Keratinocyte (primary cell): ENCODE measurements at regions not wholly inside any gene's neighbourhood (a gene's known extent, or its start where the extent isn't known, plus 50 kb on each side); places are given as distances from the start of the nearest gene placed in this dataset.

Experiments
- DNase-seq: peaks from one replicate; pipeline ENCODE4 v3.0.0-alpha.2; 2011; ENCODE audit warnings: low read depth, missing footprints, low spot score
- FAIRE-seq: peaks from 2 replicates; lab custom pipeline; 2011; peaks lifted over from hg19 to GRCh38; lab: Jason Lieb, UNC
- H2AFZ ChIP-seq: 2 replicates; pipeline ENCODE4 v1.6.0; 2012; ENCODE audit warnings: low read length, control low read depth, inconsistent platforms; ENCODE audit not compliant: control insufficient read depth
- H3K27ac ChIP-seq: 2 replicates; pipeline ENCODE4 v1.5.1; 2011; ENCODE audit warnings: low read length; ENCODE audit not compliant: control insufficient read depth, insufficient read depth
- H3K27me3 ChIP-seq: 3 replicates; pipeline ENCODE4 v1.6.0; 2011; ENCODE audit warnings: low read length; ENCODE audit not compliant: control insufficient read depth, insufficient read depth; ENCODE audit errors: extremely low read depth
- H3K36me3 ChIP-seq, 2 experiments: 2 replicates in 1 of 2; 3 replicates in 1 of 2; pipeline ENCODE4 v1.5.1; 2011; ENCODE audit warnings: low read length in 2 of 2, mild to moderate bottlenecking in 1 of 2; ENCODE audit not compliant: control insufficient read depth in 2 of 2, insufficient read depth in 2 of 2; ENCODE audit errors: extremely low read depth in 1 of 2
- H3K4me1 ChIP-seq: 3 replicates; pipeline ENCODE4 v1.5.1; 2011; ENCODE audit warnings: low read length; ENCODE audit not compliant: control insufficient read depth, insufficient read depth; ENCODE audit errors: extremely low read depth
- H3K4me2 ChIP-seq: 3 replicates; pipeline ENCODE4 v1.6.0; 2011; ENCODE audit warnings: low read depth, low read length; ENCODE audit not compliant: control insufficient read depth, insufficient read depth; ENCODE audit errors: extremely low read depth
- H3K4me3 ChIP-seq, 3 experiments: fragments of 200-600 bp in 1 of 3; sonication (generic) in 1 of 3; 2 replicates in 2 of 3; 3 replicates in 1 of 3; pipeline ENCODE4 v1.5.1; 2011 to 2016; ENCODE audit warnings: low read length in 3 of 3, mild to moderate bottlenecking in 3 of 3, control low read depth in 2 of 3, inconsistent platforms in 1 of 3, low read depth in 1 of 3, mixed read lengths in 1 of 3, mixed run types in 1 of 3, moderate library complexity in 1 of 3; ENCODE audit not compliant: control insufficient read depth in 2 of 3, insufficient read depth in 2 of 3; ENCODE audit errors: extremely low read depth in 1 of 3
- H3K79me2 ChIP-seq: 2 replicates; pipeline ENCODE4 v1.6.0; 2012; ENCODE audit warnings: low read length; ENCODE audit not compliant: control insufficient read depth, insufficient read depth
- H3K9ac ChIP-seq: 3 replicates; pipeline ENCODE4 v1.6.0; 2011; ENCODE audit warnings: low read length; ENCODE audit not compliant: control insufficient read depth, insufficient read depth; ENCODE audit errors: extremely low read depth
- H3K9me1 ChIP-seq: 3 replicates; pipeline ENCODE4 v1.6.0; 2011; ENCODE audit warnings: low read length; ENCODE audit not compliant: control insufficient read depth, insufficient read depth; ENCODE audit errors: extremely low read depth
- H3K9me3 ChIP-seq: 2 replicates; pipeline ENCODE4 v1.5.1; 2012; ENCODE audit warnings: low read depth, low read length; ENCODE audit not compliant: control insufficient read depth
- H4K20me1 ChIP-seq: 3 replicates; pipeline ENCODE4 v1.6.0; 2011; ENCODE audit warnings: low read length; ENCODE audit not compliant: control insufficient read depth, insufficient read depth; ENCODE audit errors: extremely low read depth
- EZH2 ChIP-seq: IDR thresholded peaks from one replicate; pipeline ENCODE4 v1.6.1; 2012; ENCODE audit warnings: inconsistent platforms, mild to moderate bottlenecking, low read length, moderate library complexity
- dilution Hi-C: fragments of 300-500 bp; cut with MboI; formaldehyde crosslinking; loops from one replicate; pipeline ENCODE4 v1.7.0; 2020; ENCODE audit warnings: low sequenced_read_pairs; ENCODE audit not compliant: extremely low pct_ligation_motif_present
- TF ChIP-seq, protein P1 (sequence below), 3 experiments: IDR thresholded peaks in 1 of 3; conservative IDR thresholded peaks in 1 of 3; optimal IDR thresholded peaks in 1 of 3; 2 replicates in 2 of 3; 3 replicates in 1 of 3; pipeline versions ENCODE3 to v1.5.1; 2011; ENCODE audit warnings: low read length in 3 of 3, mild to moderate bottlenecking in 3 of 3, moderate library complexity in 2 of 3, control low read depth in 1 of 3, inconsistent platforms in 1 of 3; ENCODE audit not compliant: insufficient read depth in 2 of 3; ENCODE audit errors: extremely low read depth in 1 of 3

DNA sequence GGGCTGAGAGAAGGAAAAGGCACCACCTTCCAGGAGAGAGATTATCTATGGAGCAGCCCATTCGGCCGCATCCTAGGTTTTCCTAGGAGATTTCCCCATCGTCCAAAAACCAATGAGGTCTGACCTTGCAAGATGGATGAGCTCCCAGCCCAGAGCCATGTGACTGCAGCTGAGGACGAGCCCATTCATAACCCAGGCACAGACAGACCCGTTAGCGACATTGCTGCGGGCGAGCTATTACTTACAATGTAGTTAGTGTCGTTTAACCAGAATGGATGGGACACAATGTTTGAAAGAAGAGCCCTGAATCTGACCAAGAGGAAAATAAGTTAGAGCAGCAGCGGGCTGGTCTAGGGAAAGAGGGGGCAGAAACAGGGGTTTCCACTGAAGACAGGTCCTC is 395.9 kb upstream of the CADM1 start:
- TF ChIP-seq, protein P1, sequence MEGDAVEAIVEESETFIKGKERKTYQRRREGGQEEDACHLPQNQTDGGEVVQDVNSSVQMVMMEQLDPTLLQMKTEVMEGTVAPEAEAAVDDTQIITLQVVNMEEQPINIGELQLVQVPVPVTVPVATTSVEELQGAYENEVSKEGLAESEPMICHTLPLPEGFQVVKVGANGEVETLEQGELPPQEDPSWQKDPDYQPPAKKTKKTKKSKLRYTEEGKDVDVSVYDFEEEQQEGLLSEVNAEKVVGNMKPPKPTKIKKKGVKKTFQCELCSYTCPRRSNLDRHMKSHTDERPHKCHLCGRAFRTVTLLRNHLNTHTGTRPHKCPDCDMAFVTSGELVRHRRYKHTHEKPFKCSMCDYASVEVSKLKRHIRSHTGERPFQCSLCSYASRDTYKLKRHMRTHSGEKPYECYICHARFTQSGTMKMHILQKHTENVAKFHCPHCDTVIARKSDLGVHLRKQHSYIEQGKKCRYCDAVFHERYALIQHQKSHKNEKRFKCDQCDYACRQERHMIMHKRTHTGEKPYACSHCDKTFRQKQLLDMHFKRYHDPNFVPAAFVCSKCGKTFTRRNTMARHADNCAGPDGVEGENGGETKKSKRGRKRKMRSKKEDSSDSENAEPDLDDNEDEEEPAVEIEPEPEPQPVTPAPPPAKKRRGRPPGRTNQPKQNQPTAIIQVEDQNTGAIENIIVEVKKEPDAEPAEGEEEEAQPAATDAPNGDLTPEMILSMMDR (optimal IDR thresholded peaks at IDR 0.05 in 1 of 3, IDR thresholded peaks at IDR 0.05 in 1 of 3, conservative IDR thresholded peaks at IDR 0.05 in 1 of 3; ENCODE audit: extremely low read depth in 1 of 3, insufficient read depth in 2 of 3, low read length in 3 of 3) = no peak
- no peak for TF ChIP-seq EZH2
- dilution Hi-C loops = no loop called here
- no peaks in the 10 kb centered on the region for H3K79me2 ChIP-seq
- no peaks in the 10 kb centered on the region for H3K27me3 ChIP-seq
- no peaks in the 10 kb centered on the region for H3K36me3 ChIP-seq
- no peaks in the 10 kb centered on the region for H4K20me1 ChIP-seq
- no peak overlapping the region for H3K9ac ChIP-seq
- no peak for DNase-seq
- FAIRE-seq = no peak
- no peak overlapping the region for H3K4me2 ChIP-seq
- no peak overlapping the region for H3K4me3 ChIP-seq
- no peaks in the 10 kb centered on the region for H3K9me1 ChIP-seq
- no peaks in the 10 kb centered on the region for H3K9me3 ChIP-seq
- H2AFZ ChIP-seq = no peak overlapping the region
- no peaks in the 10 kb centered on the region for H3K4me1 ChIP-seq
- H3K27ac ChIP-seq = no peak overlapping the region

DNA sequence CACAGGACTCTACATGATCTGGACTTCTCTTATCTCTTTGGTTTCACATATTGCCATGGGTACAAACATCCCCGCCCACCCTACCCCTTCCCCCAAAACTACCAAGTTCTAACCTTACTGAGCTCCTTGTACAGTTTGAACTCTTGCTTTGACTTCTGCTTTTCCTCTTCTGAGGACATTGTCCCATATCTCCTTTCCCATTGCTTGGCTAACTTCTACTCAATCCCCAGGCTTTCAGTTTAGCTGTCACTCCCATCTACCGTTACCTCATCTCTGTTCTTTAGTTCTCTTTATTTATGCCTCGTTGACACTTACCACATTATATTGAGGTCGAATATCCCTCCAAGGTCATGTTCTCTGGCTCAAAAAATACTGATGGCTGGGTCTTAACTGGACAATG is 393.5 kb upstream of the CADM1 start:
- Histone ChIP-seq H3K9ac (no peak overlapping the region), H2AFZ (no peak overlapping the region), H3K27ac (no peak overlapping the region), H3K36me3 (no peaks in the 10 kb centered on the region), H3K9me1 (no peaks in the 10 kb centered on the region), H4K20me1 (no peaks in the 10 kb centered on the region), H3K27me3 (no peaks in the 10 kb centered on the region), H3K4me3 (no peak overlapping the region), H3K4me2 (no peak overlapping the region), H3K4me1 (no peaks in the 10 kb centered on the region), H3K9me3 (no peaks in the 10 kb centered on the region), H3K79me2 (no peaks in the 10 kb centered on the region)
- dilution Hi-C loops = no loop called here
- no peak for FAIRE-seq
- no peak for TF ChIP-seq EZH2
- TF ChIP-seq, protein P1 (optimal IDR thresholded peaks at IDR 0.05 in 1 of 3, IDR thresholded peaks at IDR 0.05 in 1 of 3, conservative IDR thresholded peaks at IDR 0.05 in 1 of 3; ENCODE audit: extremely low read depth in 1 of 3, insufficient read depth in 2 of 3, low read length in 3 of 3) = no peak
- DNase-seq = no peak
